CD4-positive, alpha-beta T cell (primary cell): ENCODE measurements at regions not wholly inside any gene's neighbourhood (a gene's known extent, or its start where the extent isn't known, plus 50 kb on each side); places are given as distances from the start of the nearest gene placed in this dataset.

Experiments used
- ATAC-seq: fragments of 200-7000 bp; cut with Tn5 transposase; one replicate; pipeline ENCODE4 v1.10.0; 2022; ENCODE audit warnings: mild to moderate bottlenecking; ENCODE audit not compliant: poor library complexity
- CTCF ChIA-PET: fragments of 350-600 bp; sonication (Branson Sonifier 250); formaldehyde crosslinking; loops from one replicate; lab custom pipeline; 2021; ENCODE audit warnings: antibody characterized with exemption, inconsistent platforms; lab: Charles Lee
- POLR2A ChIA-PET: fragments of 350-600 bp; sonication (Branson Sonifier 250); formaldehyde crosslinking; loops from one replicate; lab custom pipeline; 2021; ENCODE audit warnings: antibody characterized with exemption, inconsistent platforms; lab: Charles Lee
- DNase-seq, 14 experiments: peaks; one replicate each; pipeline ENCODE4 v3.0.0-alpha.2; 2013 to 2020; ENCODE audit warnings: mixed read lengths in 2 of 14
- H3K27ac ChIP-seq, 2 donors: one replicate each; pipeline versions ENCODE4 v1.5.1 to v1.7.0; 2013; ENCODE audit warnings: low read length in 2 of 2, low read depth in 1 of 2, mild to moderate bottlenecking in 1 of 2
- H3K27me3 ChIP-seq, 2 experiments: 1 replicate in 1 of 2; 2 replicates in 1 of 2; pipeline versions ENCODE4 v1.6.1 to v1.7.0; 2013; ENCODE audit warnings: low read length in 2 of 2, control low read depth in 1 of 2, mild to moderate bottlenecking in 1 of 2, moderate library complexity in 1 of 2; ENCODE audit not compliant: insufficient read depth in 2 of 2, control insufficient read depth in 1 of 2
- H3K36me3 ChIP-seq: one replicate; pipeline ENCODE4 v1.6.1; 2013; ENCODE audit warnings: low read length, control low read depth; ENCODE audit not compliant: insufficient read depth
- H3K4me1 ChIP-seq: one replicate; pipeline ENCODE4 v1.6.1; 2013; ENCODE audit warnings: low read length, control low read depth; ENCODE audit not compliant: insufficient read depth
- H3K4me3 ChIP-seq: one replicate; pipeline ENCODE4 v1.5.1; 2013; ENCODE audit warnings: mild to moderate bottlenecking, low read length, moderate library complexity
- H3K9me3 ChIP-seq, 2 experiments: 1 replicate in 1 of 2; 2 replicates in 1 of 2; pipeline versions ENCODE4 v1.6.1 to v1.7.0; 2013; ENCODE audit warnings: low read length in 2 of 2, mild to moderate bottlenecking in 2 of 2, control low read depth in 1 of 2, moderate library complexity in 1 of 2; ENCODE audit not compliant: control insufficient read depth in 1 of 2, insufficient read depth in 1 of 2
- H3K27ac Mint-ChIP-seq: one replicate; pipeline ENCODE4 v1.8.0; 2020; ENCODE audit warnings: mixed read lengths
- H3K27me3 Mint-ChIP-seq: one replicate; pipeline ENCODE4 v1.8.0; 2021; ENCODE audit warnings: mixed read lengths
- H3K36me3 Mint-ChIP-seq: one replicate; pipeline ENCODE4 v1.8.0; 2021; ENCODE audit warnings: low read depth, mixed read lengths
- H3K4me1 Mint-ChIP-seq: one replicate; pipeline ENCODE4 v1.8.0; 2021; ENCODE audit warnings: low read depth, mixed read lengths
- H3K4me3 Mint-ChIP-seq: one replicate; pipeline ENCODE4 v1.8.0; 2020; ENCODE audit warnings: mild to moderate bottlenecking, mixed read lengths
- H3K9me3 Mint-ChIP-seq: one replicate; pipeline ENCODE4 v1.8.0; 2020; ENCODE audit warnings: mixed read lengths
- intact Hi-C, 2 experiments: fragments of 100-400 bp; cut with DNase I in 1 of 2; cut with micrococcal nuclease in 1 of 2; formaldehyde crosslinking; loops; one replicate each; pipeline versions ENCODE4 v1.15.1 to v1.9.0; 2023 to 2025; cut with DNase I, micrococcal nuclease
- TF ChIP-seq, protein P1 (sequence below): fragments of 200-600 bp; IDR thresholded peaks from one replicate; pipeline ENCODE4 v1.8.0; 2022; ENCODE audit warnings: antibody characterized with exemption, mild to moderate bottlenecking

DNA sequence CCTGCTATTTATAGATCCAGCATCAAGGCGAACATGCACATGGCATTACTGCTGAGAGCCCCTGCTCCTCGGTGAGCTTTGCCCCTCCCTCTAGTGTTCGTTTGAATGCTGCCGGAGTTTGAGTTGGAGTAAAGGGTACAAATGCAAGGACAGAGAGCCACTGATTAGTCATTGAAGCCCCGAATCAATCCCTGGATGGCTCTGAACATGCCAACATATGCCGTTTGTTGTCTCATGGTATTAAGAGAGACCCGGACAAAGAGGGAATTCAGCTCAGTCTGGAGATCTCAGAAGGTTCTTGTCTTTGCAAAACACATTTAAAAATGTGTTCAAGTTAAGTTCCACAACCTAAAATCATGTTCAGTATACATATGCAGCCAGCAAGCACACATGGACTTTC, 789.2 kb upstream of the NR2F2 start:
- ChIA-PET CTCF (no interaction called here), POLR2A (no interaction called here)
- ATAC-seq = no peak
- DNase-seq = no peak
- Histone ChIP-seq H3K4me1 (no peaks in the 10 kb centered on the region), H3K27ac (no peak overlapping the region), H3K4me3 (no peak overlapping the region), H3K27me3 (no peaks in the 10 kb centered on the region), H3K9me3 (peaks cover 0 to 4% of the 10 kb centered on the region in 2 experiments), H3K36me3 (no peaks in the 10 kb centered on the region)
- Mint-ChIP-seq H3K9me3 (peaks cover 4% of the 10 kb centered on the region), H3K27me3 (peaks cover 9% of the 10 kb centered on the region), H3K36me3 (no peaks in the 10 kb centered on the region), H3K27ac (no peak overlapping the region), H3K4me3 (no peak overlapping the region), H3K4me1 (no peaks in the 10 kb centered on the region)
- intact Hi-C loops = no loop called here
- TF ChIP-seq, protein P1, sequence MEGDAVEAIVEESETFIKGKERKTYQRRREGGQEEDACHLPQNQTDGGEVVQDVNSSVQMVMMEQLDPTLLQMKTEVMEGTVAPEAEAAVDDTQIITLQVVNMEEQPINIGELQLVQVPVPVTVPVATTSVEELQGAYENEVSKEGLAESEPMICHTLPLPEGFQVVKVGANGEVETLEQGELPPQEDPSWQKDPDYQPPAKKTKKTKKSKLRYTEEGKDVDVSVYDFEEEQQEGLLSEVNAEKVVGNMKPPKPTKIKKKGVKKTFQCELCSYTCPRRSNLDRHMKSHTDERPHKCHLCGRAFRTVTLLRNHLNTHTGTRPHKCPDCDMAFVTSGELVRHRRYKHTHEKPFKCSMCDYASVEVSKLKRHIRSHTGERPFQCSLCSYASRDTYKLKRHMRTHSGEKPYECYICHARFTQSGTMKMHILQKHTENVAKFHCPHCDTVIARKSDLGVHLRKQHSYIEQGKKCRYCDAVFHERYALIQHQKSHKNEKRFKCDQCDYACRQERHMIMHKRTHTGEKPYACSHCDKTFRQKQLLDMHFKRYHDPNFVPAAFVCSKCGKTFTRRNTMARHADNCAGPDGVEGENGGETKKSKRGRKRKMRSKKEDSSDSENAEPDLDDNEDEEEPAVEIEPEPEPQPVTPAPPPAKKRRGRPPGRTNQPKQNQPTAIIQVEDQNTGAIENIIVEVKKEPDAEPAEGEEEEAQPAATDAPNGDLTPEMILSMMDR = no peak

GRCh38 chr15:95549168-95549738, 781.2 kb upstream of the NR2F2 start:
- intact Hi-C loops = no loop called here
- Mint-ChIP-seq H3K9me3 (peaks cover under 1% of the 10 kb centered on the region), H3K4me3 (no peak overlapping the region), H3K27me3 (peaks cover 11% of the 10 kb centered on the region), H3K27ac (no peak overlapping the region), H3K36me3 (no peaks in the 10 kb centered on the region), H3K4me1 (no peaks in the 10 kb centered on the region)
- no peak for ATAC-seq
- Histone ChIP-seq H3K9me3 (no peaks in the 10 kb centered on the region), H3K36me3 (no peaks in the 10 kb centered on the region), H3K4me3 (no peak overlapping the region), H3K4me1 (no peaks in the 10 kb centered on the region), H3K27ac (no peak overlapping the region), H3K27me3 (no peaks in the 10 kb centered on the region)
- DNase-seq = no peak
- CTCF ChIA-PET = no interaction called here
- POLR2A ChIA-PET = no interaction called here
- TF ChIP-seq, protein P1 = no peak

DNA sequence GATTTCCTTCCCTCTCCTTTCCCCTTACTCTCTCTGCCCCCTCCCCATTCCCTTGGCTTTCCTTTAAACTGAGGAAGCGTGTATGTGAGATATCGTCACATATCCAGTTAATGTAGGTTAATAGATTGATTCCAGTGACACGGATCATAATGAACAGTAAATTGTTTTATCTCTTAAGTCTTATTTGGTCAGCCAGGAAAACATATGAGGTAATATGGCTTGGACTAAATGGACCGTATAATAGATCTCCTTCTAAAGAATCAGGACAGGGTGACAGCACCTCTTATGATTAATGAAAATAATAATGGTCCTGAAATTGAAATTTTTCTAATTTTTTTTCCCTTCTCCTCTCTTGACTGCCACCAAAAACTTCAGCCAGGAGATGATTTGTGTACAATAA, 779.8 kb upstream of the NR2F2 start:
- DNase-seq (no peak), ATAC-seq (no peak)
- no peak overlapping the region for H3K4me3 ChIP-seq
- Mint-ChIP-seq H3K4me1 (no peaks in the 10 kb centered on the region), H3K9me3 (no peaks in the 10 kb centered on the region), H3K4me3 (no peak overlapping the region), H3K36me3 (no peaks in the 10 kb centered on the region), H3K27me3 (peaks cover 16% of the 10 kb centered on the region), H3K27ac (no peak overlapping the region)
- CTCF ChIA-PET = no interaction called here
- H3K27me3 ChIP-seq = no peaks in the 10 kb centered on the region
- H3K36me3 ChIP-seq = no peaks in the 10 kb centered on the region
- intact Hi-C loops = no loop called here
- TF ChIP-seq, protein P1 = no peak
- no peaks in the 10 kb centered on the region for H3K9me3 ChIP-seq
- POLR2A ChIA-PET = no interaction called here
- H3K27ac ChIP-seq = no peak overlapping the region
- H3K4me1 ChIP-seq = no peaks in the 10 kb centered on the region
